ENCODE measurements at regions not wholly inside any gene's neighbourhood (a gene's known extent, or its start where the extent isn't known, plus 50 kb on each side); places are given as distances from the start of the nearest gene placed in this dataset.

DNA sequence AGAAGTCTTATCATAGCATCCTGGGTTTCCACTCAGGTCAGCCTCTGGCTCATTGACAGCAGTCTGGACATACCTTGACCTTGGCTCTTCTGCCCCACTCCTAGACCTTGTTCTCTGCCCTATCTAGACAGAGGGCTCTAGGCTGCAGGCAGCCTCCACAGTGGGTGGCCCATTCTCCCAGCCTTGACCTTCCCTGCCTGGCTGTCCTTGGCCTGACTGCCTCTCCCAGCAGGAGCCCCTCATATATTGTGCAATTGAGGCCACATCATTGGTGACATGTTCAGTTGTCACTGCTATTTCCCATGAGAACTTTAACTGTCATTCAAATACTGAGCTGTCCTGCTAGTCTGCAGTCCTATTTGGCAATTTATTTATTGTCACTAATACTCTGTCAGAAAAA, 503.4 kb downstream of the PLXNA4 start:
- no peak for DNase-seq (ENCODE audit: low spot score)

DNA sequence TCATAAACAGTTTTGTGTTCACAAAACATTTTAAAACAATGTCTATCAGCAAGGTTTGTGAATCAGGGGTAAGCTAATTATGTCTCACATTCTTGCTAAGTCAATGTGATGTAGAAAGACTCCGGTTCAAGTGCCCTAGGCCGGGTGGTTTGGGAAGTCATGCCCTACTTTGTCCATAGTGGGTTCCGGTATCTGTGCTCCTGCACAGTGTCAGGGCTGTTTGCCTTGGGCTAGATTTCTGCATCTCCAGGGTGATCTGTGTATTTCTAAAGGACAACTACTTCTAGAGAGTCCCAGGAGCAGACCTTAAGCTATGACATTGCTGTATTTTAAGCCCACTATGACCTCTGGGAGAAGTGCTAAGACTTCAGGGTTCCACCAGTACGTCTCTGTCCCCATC, 504.1 kb downstream of the PLXNA4 start:
- no peak for DNase-seq (ENCODE audit: low spot score)

DNA sequence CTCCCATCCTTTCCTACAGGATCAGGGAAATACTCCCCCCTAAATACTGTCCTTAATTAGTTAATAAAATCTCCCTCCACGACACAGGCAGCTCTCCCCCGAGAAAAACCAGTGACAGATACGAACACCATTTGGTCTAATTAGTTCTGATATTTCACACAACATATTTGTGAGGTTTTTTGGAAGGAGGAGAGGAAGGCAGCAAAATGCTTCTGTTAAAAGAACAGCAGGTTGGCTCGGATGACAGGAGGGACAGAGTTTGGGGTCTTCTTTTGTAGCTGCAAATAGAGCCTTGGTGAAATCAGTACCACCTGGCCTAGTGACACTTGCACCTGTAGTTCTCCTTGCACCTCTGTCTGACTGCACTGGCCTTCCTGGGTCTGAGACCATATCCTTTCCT, 507.0 kb downstream of the PLXNA4 start:
- no peak for DNase-seq (ENCODE audit: low spot score)

DNA sequence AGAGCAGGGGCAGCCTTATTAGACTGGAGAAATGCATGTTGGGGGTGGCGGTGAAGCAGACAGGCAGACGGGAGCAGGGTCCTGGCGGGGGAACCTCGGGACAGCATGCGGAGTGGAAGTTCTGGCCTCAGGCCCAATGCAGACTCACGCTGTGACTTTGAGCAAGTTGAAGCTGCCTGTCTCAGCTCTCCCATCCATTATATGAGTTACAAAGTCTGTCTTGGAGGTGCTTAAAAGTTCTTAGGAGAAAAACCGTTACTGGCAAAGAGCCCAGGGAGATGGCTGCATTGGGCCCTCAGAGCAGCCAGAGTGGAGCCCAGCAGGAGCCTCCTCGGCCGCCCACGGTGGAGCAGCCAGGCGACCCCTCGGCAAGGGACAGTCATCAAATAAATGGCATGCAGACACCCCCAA, 509.5 kb downstream of the PLXNA4 start:
- DNase-seq (ENCODE audit: low spot score): no peak

DNA sequence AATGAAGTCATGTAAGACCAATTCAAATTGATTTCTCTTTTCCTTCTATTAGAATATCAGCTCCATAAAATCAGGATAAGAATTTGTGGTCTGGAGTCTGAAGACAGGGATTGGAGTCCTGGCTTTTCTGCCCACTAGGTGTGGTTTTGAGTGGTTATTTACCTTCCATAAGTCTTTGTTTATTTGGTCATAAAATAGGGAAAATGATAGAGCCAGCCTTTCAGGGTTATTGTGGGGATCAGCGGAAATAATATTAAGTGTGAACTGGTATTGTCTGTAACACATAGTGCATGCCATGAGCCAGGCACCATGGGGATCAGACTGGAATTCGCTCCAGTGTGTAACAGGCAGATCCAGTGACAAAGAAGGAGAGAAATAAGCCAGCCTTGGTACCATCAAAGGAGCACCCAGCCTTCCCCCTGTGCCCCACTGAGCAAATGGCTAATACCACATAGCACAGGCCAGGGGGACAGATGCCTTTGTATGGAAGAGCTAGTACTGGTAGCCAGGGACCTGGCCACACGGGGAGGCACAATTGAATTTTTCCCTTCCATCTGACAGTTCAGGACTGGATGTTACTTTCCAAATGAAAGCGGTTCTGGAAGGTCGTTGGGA, 509.7 kb upstream of the PODXL start:
- no peak for DNase-seq (ENCODE audit: low spot score)

DNA sequence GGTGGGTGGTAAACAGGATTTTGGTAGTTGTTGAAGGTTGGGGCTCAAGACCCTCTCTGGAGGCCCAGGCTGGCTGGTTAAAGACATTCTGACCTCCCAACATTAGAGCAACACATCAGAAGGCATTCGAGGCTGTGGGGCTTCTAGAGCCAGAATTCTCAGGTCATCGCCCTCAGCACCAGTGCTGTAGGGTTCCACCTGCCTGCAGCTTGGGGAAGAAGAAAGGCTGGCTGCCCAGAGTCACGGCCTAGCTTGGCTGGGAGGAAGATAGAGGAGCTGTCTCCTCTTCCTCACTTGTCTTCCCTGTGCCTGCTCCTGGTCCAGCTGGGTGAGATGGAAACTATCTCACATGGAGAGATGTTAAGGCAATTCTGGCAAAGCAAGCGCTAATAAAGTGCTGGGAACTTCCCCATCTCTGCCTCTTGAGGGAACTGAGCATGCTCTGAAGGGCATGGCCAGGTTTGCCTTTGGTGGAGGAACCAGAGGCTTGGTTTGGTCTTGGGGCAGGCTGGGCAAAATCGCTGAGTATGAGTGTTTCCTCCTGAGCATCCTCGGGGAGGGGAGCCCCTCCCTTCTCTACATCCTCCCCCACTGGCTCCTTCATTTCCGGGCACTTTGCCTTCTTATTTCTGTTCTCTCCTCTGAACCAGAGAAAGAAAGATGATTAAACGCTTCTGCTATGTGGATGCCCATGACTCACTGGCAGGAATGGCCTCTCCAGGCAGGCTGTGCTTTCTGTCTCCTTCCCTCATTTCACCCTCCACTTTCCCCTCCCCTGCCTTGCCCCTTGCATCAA, 509.0 kb upstream of the PODXL start:
- DNase-seq (ENCODE audit: low spot score): peak; percentile 85

DNA sequence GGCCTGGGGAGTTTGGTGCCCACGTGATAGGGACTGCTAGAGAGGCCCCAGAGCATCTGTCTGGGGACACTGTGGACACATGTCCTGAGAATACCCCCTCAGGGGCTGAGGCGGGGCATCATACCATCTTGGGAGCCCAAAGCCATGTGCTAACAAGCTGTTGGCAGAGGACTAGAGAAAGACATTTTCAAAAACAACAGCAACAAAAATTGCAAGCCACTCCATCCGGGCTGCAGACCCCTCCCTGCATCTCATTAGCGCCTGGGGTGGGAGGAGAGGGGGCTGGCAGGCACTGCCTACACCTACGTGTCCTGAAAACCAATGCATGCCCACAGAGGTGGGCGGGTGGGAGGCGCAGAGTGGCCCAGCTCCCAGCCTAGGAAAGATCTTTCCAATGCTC, 507.4 kb upstream of the PODXL start:
- DNase-seq (ENCODE audit: low spot score): no peak

DNA sequence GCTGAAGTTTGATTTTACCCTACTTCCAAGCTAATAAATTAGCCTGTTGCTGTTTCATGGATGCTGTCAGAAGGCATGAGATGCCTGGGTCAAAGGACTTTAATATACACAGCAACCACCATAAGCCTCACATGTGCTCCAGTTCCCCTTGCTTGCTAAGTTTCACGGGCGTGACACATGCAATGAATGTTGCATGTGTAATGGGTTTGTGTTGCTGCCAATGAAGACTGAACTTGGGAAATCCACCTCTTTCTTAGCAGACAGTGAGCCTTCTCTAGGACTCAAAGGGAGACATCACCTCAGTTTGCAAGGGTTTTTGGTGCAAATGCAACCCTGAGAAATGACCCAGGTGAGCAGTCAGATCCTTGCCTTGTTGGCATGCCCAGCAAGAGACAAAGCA, 505.5 kb upstream of the PODXL start:
- DNase-seq (ENCODE audit: low spot score): no peak

DNA sequence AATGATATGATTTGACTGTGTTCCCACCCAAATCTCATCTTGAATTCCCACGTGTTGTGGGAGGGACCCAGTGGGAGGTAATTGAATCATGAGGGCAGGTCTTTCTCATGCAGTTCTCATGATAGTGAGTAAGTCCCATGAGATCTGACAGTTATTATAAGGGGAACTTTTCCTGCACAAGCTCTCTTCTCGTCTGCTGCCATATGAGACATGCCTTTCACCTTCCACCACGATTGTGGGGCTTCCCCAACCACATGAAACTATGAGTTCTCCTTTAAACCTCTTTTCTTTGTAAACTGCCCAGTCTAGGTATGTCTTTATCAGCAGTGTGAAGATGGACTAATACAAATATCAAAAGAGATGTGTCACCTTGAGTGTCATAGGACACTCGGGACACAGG, 502.7 kb upstream of the PODXL start:
- DNase-seq (ENCODE audit: low spot score): no peak

DNA sequence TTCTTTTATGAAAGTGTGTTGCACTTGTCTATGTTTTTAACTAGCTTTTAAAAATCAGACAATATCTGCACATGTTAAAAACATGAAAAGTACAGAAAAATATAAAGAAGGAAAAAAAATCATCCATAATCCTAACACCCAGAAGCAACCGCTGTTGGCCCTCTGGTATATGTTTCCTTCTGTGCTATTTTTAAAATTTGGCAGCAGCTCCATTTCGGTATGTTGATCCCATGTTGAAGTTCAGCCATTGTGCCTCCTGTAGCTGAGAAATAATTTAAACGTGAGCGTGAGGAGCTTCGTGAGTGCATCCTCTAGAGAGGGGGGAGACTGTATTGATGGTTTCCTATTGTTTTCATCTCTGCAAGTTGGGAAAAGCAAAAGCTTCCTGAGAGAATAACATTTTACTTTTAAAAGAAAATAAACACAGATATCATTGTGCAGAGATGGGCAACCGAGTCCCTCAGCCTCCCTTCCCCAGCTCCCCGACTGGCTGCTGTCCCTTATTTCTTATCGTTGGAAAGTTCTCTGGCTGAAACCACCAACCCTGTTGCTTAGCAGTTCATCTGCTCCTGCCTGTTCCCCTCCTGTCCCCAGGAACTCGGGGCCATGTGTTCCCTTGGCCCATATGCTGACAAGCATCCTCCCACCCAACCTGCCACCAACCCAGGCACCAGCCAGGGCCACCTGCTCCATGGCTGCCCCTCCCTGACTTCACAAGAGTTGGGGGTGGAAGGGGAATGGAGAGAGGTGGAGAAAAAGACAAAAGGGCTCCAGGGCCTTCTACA, 499.1 kb upstream of the PODXL start:
- no peak for DNase-seq (ENCODE audit: low spot score)

DNA sequence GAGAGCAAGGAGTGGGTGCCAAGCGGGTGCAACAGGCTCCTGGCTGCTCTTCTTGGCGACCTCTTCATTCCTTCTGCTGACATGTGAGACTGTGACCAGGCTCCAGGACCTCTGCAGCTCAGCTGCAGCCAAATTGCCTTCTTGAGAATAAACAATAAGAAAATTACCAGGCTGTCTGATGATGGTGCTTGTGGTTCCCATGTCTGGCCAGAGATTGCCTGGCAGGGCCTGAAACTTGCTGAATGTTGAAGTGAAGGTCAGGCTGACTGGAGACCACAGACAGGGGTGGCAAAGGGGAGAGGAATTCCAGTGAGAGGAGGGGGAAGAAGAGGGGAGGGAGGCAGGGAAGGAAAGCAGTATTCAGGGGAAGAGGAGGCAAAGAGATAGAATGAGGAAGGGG, 497.4 kb upstream of the PODXL start:
- no peak for DNase-seq (ENCODE audit: low spot score)

DNA sequence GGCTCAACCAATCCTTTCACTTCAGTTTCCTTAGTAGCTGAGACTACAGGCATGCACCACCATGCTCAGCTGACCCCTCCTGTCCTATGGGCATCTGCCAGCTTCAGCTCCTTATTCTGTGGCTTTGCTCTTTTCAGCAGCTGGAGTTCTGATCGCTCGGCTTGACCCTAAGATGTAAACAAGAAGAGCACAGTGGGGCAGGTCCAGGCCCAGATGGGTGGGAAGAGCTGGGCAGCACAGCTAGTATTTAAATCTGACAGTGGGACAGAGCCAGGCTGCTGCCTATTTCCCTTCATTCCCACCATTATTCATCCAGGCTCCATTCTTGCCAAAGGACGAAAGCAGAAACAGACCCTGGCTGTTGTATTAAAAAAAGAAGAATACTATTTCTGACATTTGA, 494.9 kb upstream of the PODXL start:
- DNase-seq (ENCODE audit: low spot score): no peak

DNA sequence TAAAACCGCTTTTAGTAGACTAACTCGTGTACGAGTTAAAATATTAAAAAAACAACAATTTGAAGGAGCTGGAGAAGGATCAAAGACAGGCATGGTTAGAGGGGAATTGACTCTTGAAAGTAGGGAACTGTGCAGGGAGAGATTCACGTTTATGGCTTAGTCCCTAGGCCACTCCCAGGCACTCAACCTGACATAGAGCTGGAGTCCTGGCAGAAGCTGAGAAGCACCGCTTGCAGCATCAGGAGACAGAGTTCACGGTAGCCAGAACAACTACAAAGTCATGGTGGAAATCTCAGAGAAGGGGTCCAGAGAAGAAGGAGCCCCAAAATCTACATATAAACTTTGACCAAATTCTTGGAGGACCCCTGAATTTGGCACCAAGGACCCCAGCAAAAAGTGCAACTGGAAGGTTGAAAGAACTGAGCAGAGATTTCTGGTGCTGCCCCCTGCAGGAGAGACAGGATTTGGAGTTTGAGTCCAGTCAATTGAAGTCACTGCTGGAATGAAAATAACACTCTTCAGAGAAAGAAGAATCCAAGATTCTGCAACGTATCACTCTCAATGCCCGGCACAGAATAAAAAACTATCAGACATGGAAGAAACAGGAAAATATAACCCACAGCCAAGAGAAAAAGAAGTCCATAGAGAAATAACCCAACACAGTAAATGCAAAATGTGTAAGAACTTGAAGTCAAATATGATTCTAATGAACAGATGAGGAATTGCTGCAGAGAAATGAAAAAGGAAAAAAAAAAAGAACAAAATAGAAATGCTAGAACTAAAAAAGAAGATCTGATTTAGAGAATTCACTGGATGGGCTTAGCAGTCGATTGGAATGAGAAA, 493.3 kb upstream of the PODXL start:
- peak; percentile 52 for DNase-seq (ENCODE audit: low spot score)

DNA sequence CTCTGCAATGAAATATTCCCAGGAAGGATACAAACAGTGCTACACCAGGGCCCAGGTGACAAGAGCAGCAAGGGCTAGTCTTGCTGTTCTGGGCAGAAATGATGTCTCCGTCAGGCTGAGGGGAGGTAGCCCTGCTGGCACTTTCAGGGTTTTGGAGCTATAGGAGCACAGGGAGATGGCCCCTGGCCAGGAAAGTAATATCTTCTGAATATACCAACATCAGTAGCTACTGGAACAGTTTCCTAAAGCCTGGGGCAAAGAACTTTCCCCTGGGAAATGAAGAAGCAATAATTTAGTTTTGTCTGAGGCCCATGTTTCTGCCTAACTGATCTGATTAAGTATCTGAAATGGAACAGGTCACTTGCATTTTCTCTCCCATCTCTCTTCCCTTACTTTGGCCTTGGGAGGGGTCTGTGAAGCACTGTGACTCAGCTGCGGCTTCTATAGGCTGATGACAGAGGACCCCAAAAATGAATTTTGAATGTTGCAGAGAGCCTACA, 489.1 kb upstream of the PODXL start:
- no peak for DNase-seq (ENCODE audit: low spot score)

DNA sequence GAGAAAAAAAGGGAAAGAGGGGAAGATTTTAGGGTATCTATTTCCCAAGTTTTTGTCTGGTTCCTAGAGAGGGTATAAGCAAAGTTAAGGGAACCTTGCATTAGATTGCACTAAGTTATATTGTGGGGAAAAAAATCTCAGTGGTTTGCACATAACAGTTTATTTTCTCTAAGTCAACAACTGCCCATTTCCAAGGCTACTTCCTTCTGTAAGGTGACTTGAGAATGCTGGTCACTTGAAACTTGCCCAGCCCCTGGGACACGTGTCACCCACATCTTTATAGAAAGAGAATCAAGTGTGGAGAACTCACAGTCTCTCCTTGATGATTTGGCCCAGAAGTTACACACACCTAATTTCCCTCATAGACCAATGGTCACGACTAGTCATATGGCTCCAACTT, 488.6 kb upstream of the PODXL start:
- DNase-seq (ENCODE audit: low spot score): no peak

DNA sequence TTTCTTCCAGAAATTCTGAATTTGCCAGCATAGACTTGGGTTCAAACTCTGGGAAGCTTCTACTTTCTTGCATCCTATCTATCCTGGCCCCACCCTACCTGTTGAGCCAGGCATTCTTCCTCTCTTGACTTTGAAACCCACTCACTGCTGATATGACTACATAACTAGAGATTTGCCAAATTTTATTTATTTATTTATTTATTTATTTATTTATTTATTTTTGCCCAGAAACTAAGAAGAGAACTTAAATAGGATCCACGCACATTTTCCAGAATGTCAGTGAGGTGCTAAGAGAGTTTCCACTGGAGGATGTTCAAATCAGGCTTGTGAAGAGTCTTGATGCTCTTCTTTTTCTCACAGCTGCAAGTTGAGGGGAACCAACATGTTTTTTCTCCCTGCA, 487.8 kb upstream of the PODXL start:
- no peak for DNase-seq (ENCODE audit: low spot score)

DNA sequence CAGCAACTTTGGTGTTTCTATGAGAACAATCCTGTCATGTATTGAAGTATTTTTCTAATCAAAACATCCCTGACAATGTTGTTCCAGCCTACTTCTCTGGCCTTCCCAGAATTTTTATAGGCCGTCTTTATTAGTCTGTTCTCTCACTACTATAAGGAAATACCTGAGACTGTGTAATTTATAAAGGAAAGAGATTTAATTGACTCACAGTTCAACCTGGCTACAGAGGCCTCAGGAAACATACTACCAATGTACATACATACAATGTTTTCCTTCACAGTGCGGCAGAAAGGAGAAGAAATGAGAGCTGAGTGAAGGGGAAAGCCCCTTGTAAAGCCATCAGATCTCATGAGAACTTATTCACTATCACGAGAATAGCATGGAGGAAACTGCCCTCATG, 484.7 kb upstream of the PODXL start:
- DNase-seq (ENCODE audit: low spot score): no peak

DNA sequence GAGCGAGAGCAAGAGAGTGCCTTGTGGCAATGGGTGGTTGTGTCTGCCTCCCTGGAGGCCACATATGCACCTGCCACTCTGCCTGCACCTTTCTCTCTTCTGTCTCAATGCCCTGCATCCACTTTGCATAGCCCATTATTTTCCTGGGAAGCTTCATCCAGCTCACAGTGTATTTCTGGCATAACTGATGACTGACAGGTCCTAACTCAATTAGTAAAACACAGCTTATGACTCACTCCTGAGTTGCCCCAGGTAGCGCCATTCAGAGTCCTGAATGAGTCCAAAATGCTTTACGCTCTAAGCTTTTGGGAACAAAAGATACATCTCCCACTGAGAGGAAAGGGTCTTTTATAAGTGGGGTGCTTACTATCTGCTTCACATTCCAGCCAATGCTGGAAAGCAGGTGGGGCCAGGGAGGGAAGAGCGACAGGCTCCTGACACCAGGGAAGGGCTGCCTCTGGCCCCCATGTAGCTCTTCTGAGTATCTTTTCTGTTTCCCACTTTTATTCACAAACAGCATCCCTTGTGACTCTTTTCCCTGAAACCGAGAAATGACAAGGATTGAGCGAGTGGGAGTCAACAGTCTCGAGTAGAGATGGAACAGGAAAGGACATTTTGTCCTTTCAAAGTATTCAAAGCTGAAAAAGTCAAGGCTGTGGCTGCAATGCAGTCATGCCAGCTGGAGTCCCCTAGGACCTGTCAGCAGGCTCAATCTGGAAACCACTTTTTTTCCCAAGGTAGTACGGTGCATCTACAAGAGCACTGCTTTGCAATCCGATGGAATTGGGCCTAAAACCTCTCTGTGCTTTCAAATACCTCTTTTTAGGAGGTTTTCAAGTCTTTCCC, 479.3 kb upstream of the PODXL start:
- DNase-seq (ENCODE audit: low spot score): no peak

DNA sequence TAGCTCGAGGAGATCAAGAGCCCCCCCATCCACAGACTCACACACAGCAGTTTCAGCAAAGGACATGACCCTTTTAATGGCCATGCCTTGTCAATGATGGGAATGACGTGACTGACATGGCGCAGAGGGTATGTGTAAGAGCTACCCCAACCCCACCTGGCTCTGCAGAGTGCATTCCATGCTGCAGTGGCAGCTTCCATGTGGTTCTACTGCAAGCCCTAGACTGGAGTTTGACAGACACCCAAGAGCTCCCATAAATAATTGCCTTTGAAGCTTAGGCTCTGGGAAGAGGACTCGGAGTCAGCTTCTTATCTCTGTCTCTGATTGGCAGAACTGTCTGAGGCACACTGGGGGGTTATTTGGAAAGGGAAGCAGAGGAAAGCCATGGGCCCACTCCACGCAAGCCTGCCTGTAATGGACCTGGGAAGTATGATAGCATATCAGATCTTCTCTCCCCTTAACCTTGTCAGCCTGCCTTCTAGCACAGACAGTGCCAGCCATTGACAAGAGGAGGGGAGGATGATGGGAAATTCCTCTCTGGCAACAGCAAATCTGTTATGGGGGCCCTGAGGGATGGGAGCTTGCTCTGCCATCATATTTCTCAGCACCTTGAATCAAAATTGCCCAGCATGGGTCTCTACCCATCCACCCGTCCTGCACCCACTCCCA, 478.5 kb upstream of the PODXL start:
- DNase-seq (ENCODE audit: low spot score): no peak

DNA sequence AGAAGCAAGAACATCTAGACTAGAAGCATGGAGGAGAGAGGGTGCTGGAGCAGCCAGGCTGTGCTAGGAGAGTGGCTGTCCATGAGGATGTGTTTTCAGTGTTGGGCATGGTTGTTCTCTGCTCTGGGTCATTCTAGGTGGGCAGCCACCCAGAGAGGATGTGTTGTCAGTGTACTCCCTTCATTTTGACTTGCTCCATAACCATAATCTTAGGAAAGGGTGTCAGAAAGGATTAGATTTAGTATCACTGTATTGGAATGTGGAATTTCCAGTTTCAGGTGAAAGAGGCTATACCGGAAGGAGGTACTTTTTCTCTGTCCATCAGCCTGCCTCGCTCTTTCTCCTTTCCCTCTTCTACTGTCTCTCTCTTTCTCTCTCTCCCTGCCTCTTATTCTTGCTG, 474.5 kb upstream of the PODXL start:
- DNase-seq (ENCODE audit: low spot score): no peak
